ENCODE measurements at regions not wholly inside any gene's neighbourhood (a gene's known extent, or its start where the extent isn't known, plus 50 kb on each side); places are given as distances from the start of the nearest gene placed in this dataset.

DNA sequence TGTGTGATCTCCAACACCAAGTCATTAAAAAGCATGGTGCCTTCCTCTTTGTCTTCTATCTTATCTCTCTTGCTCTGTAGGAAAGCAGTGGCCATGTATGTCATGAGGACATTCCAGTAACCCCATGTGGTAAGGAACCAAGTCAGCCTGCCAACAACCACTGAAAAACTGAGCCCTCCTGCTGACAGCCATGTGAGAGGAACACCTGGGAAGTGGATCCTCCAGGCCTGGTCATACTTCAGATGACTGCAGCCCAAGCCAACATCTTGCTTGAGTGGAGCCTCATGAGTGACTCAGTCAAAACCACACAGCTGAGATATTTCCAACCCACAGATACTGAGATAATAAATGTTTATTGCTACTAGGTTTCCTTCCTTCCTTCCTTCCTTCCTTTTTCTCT is 597.3 kb downstream of the ZIC1 start (continued):
- TF ChIP-seq, protein P1, sequence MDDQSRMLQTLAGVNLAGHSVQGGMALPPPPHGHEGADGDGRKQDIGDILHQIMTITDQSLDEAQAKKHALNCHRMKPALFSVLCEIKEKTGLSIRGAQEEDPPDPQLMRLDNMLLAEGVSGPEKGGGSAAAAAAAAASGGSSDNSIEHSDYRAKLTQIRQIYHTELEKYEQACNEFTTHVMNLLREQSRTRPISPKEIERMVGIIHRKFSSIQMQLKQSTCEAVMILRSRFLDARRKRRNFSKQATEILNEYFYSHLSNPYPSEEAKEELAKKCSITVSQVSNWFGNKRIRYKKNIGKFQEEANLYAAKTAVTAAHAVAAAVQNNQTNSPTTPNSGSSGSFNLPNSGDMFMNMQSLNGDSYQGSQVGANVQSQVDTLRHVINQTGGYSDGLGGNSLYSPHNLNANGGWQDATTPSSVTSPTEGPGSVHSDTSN (IDR thresholded peaks at IDR 0.05), result no peak
- no peak for TF ChIP-seq NPAS2 (CRISPR knock-in tag; IDR thresholded peaks at IDR 0.05; ENCODE audit: borderline replicate concordance)

DNA sequence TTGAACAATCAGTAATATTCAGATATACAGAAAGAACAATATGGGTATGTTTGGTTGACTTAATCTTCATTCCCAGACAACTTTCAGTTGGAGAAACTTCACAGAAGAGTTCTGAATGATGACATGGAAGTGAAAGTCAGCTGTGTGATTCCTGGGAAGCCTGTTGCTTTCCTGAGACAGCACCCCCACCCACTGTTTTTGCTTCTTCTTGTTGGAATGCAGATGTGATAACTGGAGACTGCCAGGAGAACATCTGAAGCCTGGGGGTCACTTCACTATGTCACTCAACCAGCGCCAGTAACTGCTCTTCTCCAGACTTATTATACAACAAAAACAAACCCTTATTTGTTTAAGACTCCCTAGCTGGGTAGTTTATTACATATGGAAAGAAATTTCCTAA is 599.4 kb downstream of the ZIC1 start:
- DNase-seq (ENCODE audit: low read depth in 1 of 2, low spot score in 1 of 2) (no peak), ATAC-seq (no peak), FAIRE-seq (no peak)
- Histone ChIP-seq H3K4me1 (no peaks in the 10 kb centered on the region), H3K4me3 (no peak overlapping the region), H3K4me2 (no peak overlapping the region), H3K27ac (no peak overlapping the region), H3K9me3 (no peaks in the 10 kb centered on the region)
- ChIA-PET CTCF (interaction anchor here (0.8 kb wide), 1 partner anchor 15 kb away, joined by 3 read pairs; no protein-coding TSS in a partner anchor), POLR2A (no interaction called here)
- WGBS (ENCODE audit: missing lambda C conversion rate), result 29% methylated on average over 1 of the region's 1 CpG
- TF ChIP-seq EHMT2 (IDR thresholded peaks at IDR 0.05; ENCODE audit: low read depth) (no peak), NFE2L2 (conservative IDR thresholded peaks at IDR 0.05; ENCODE audit: low read length) (no peak), ESRRA (IDR thresholded peaks at IDR 0.05; ENCODE audit: borderline replicate concordance, low read length) (no peak), ZC3H11A (IDR thresholded peaks at IDR 0.05) (no peak)

DNA sequence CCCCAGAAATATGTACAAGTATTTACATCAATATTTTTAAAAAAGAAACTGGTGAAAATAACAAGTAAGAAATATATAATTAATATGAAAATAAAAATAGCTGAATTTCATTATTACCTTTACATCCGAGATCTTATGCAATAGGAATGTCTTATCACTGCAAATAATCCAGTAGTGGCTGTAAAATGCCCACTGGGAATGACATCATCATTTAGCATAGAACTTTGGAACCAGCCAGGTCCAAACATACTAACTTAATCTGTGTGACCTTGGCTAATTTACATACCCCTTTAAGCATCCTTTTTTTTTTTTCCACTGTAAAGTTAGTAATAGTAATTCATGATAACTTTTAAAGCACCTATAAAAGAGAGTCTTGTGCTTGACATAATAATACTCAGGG is 611.7 kb downstream of the ZIC1 start:
- no peaks in the 10 kb centered on the region for H3K4me1 ChIP-seq
- ChIA-PET CTCF (no interaction called here), POLR2A (no interaction called here)
- no peak overlapping the region for H3K4me2 ChIP-seq
- H3K4me3 ChIP-seq, result no peak overlapping the region
- 2% methylated on average over 1 of the region's 1 CpG for WGBS (ENCODE audit: missing lambda C conversion rate)
- no peaks in the 10 kb centered on the region for H3K9me3 ChIP-seq
- ATAC-seq, result no peak
- no peak overlapping the region for H3K27ac ChIP-seq
- DNase-seq (ENCODE audit: low read depth in 1 of 2, low spot score in 1 of 2), result no peak
- FAIRE-seq, result no peak
- TF ChIP-seq JUNB (IDR thresholded peaks at IDR 0.05), result no peak
- TF ChIP-seq POLR2A (IDR thresholded peaks at IDR 0.05; ENCODE audit: low read length), result no peak

DNA sequence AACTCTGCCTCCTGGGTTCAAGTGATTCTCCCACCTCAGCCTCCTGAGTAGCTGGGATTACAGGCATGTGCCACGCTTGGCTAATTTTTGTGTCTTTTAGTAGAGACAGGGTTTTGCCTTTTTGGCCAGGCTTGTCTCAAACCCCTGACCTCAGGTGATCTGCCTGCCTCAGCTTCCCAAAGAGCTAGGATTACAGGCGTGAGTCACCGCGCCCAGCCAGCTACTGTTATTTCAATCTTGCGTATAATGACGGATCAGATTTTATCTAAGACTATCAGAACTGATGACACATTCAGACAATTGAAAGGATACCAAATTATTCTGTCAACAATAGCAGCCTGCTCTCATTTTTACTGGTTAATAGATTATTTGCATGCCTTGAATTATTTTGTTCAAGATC is 612.2 kb downstream of the ZIC1 start:
- WGBS (ENCODE audit: missing lambda C conversion rate), result 31% methylated on average over 6 of the region's 6 CpGs
- Histone ChIP-seq H3K4me2 (no peak overlapping the region), H3K27ac (no peak overlapping the region), H3K4me3 (no peak overlapping the region), H3K4me1 (no peaks in the 10 kb centered on the region), H3K9me3 (no peaks in the 10 kb centered on the region)
- no peak for ATAC-seq
- ChIA-PET CTCF (no interaction called here), POLR2A (no interaction called here)
- TF ChIP-seq RAD21 (conservative IDR thresholded peaks at IDR 0.05 in 1 of 2, IDR thresholded peaks at IDR 0.05 in 1 of 2), result no peak
- no peak for TF ChIP-seq NR3C1 (IDR thresholded peaks at IDR 0.05)
- TF ChIP-seq KDM1A (IDR thresholded peaks at IDR 0.05; ENCODE audit: low read depth), result no peak
- TF ChIP-seq RFX5 (IDR thresholded peaks at IDR 0.05), result no peak
- no peak for TF ChIP-seq FOSB (CRISPR knock-in tag; IDR thresholded peaks at IDR 0.05)
- no peak for TF ChIP-seq RARB (CRISPR knock-in tag; IDR thresholded peaks at IDR 0.05)
- TF ChIP-seq PHF8 (IDR thresholded peaks at IDR 0.05; ENCODE audit: borderline replicate concordance, low read depth), result no peak
- no peak for TF ChIP-seq POLR2AphosphoS2 (conservative IDR thresholded peaks at IDR 0.05; ENCODE audit: low read length)
- no peak for TF ChIP-seq HOXA7 (CRISPR knock-in tag; IDR thresholded peaks at IDR 0.05)
- TF ChIP-seq POLR2A (IDR thresholded peaks at IDR 0.05; ENCODE audit: low read length), result no peak
- DNase-seq (ENCODE audit: low read depth in 1 of 2, low spot score in 1 of 2), result peak in 1 of 2 experiments; percentile 3
- FAIRE-seq, result no peak

DNA sequence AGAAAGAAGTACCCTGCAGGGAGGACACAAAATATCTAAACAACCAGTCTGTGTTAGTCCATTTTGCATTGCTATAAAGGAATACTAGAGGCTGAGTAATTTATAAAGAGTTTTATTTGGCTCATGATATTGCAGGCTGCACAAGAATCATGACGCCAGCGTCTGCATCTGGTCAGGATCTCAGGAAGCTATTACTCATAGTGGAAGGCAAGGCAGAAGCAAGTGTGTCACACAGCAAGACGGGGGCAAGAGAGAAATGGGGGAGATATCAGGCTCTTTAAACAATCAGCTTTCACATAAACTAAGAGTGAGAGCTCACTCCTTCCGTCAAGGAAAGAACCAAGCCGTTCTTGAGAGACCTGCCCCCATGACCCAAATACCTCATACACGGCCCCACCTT is 614.8 kb downstream of the ZIC1 start:
- CTCF ChIA-PET, result no interaction called here
- 43% methylated on average over 6 of the region's 6 CpGs for WGBS (ENCODE audit: missing lambda C conversion rate)
- no peak overlapping the region for H3K4me2 ChIP-seq

More for the DNA sequence above, 614.8 kb downstream of the ZIC1 start:
- DNase-seq (ENCODE audit: low read depth in 1 of 2, low spot score in 1 of 2) (no peak), FAIRE-seq (no peak), ATAC-seq (no peak)
- Histone ChIP-seq H3K4me1 (no peaks in the 10 kb centered on the region), H3K27ac (no peak overlapping the region), H3K9me3 (no peaks in the 10 kb centered on the region), H3K4me3 (no peak overlapping the region)
- TF ChIP-seq CBX8 (IDR thresholded peaks at IDR 0.05), result no peak
- TF ChIP-seq, protein P2, sequence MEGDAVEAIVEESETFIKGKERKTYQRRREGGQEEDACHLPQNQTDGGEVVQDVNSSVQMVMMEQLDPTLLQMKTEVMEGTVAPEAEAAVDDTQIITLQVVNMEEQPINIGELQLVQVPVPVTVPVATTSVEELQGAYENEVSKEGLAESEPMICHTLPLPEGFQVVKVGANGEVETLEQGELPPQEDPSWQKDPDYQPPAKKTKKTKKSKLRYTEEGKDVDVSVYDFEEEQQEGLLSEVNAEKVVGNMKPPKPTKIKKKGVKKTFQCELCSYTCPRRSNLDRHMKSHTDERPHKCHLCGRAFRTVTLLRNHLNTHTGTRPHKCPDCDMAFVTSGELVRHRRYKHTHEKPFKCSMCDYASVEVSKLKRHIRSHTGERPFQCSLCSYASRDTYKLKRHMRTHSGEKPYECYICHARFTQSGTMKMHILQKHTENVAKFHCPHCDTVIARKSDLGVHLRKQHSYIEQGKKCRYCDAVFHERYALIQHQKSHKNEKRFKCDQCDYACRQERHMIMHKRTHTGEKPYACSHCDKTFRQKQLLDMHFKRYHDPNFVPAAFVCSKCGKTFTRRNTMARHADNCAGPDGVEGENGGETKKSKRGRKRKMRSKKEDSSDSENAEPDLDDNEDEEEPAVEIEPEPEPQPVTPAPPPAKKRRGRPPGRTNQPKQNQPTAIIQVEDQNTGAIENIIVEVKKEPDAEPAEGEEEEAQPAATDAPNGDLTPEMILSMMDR (IDR thresholded peaks at IDR 0.05), result no peak
- TF ChIP-seq CBX2 (IDR thresholded peaks at IDR 0.05; ENCODE audit: borderline replicate concordance, low read depth), result no peak
- TF ChIP-seq FOSL2 (IDR thresholded peaks at IDR 0.05), result no peak
- TF ChIP-seq FOSL2 (CRISPR knock-in tag; IDR thresholded peaks at IDR 0.05), result no peak
- TF ChIP-seq KDM5A (IDR thresholded peaks at IDR 0.05), result no peak
- no peak for TF ChIP-seq BHLHE40 (IDR thresholded peaks at IDR 0.05; ENCODE audit: low read depth, low read length)
- TF ChIP-seq FOXS1 (CRISPR knock-in tag; IDR thresholded peaks at IDR 0.05), result no peak
- TF ChIP-seq CHD2 (IDR thresholded peaks at IDR 0.05; ENCODE audit: low read length, partially characterized antibody), result no peak
- no peak for TF ChIP-seq SMC3 (IDR thresholded peaks at IDR 0.05)
- no peak for TF ChIP-seq RCOR1 (IDR thresholded peaks at IDR 0.05; ENCODE audit: low read depth, low read length)
- TF ChIP-seq, protein P3, sequence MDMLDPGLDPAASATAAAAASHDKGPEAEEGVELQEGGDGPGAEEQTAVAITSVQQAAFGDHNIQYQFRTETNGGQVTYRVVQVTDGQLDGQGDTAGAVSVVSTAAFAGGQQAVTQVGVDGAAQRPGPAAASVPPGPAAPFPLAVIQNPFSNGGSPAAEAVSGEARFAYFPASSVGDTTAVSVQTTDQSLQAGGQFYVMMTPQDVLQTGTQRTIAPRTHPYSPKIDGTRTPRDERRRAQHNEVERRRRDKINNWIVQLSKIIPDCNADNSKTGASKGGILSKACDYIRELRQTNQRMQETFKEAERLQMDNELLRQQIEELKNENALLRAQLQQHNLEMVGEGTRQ (IDR thresholded peaks at IDR 0.05), result no peak
- no peak for TF ChIP-seq TFCP2L1 (CRISPR knock-in tag; IDR thresholded peaks at IDR 0.05)
- no peak for TF ChIP-seq ZC3H11A (IDR thresholded peaks at IDR 0.05)
- TF ChIP-seq RNF2 (IDR thresholded peaks at IDR 0.05; ENCODE audit: borderline replicate concordance, low read depth), result no peak
- TF ChIP-seq NPAS2 (CRISPR knock-in tag; IDR thresholded peaks at IDR 0.05; ENCODE audit: borderline replicate concordance), result no peak
- POLR2A ChIA-PET, result no interaction called here
